K562 (cell line): ENCODE measurements at regions not wholly inside any gene's neighbourhood (a gene's known extent, or its start where the extent isn't known, plus 50 kb on each side); places are given as distances from the start of the nearest gene placed in this dataset.

ENCODE experiments used
- ATF1 ChIP-seq, 2 experiments: fragments of 450-650 bp in 1 of 2; IDR thresholded peaks; 2 replicates each; pipeline ENCODE4 v1.6.1; 2016; ENCODE audit warnings: missing compliant biosample characterization in 1 of 2, missing genetic modification characterization in 1 of 2
- CCAR2 ChIP-seq: fragments of 200-400 bp; formaldehyde crosslinking; IDR thresholded peaks from 2 replicates; pipeline ENCODE4 v1.6.1; 2017; ENCODE audit warnings: mild to moderate bottlenecking, low read depth, low read length
- CREBBP ChIP-seq: IDR thresholded peaks from one replicate; pipeline ENCODE4 v1.6.1; 2012; ENCODE audit warnings: low read depth, mild to moderate bottlenecking, control low read depth, inconsistent platforms, low read length
- ELF1 ChIP-seq: fragments of 200-800 bp; sonication (Bioruptor generic); IDR thresholded peaks from 2 replicates; pipeline ENCODE4 v1.6.1; 2016; ENCODE audit warnings: missing genetic modification characterization, missing compliant biosample characterization
- FOXJ2 ChIP-seq: fragments of 200-800 bp; sonication (Bioruptor generic); IDR thresholded peaks from 2 replicates; pipeline ENCODE4 v1.6.1; 2016; ENCODE audit warnings: missing genetic modification characterization, missing compliant biosample characterization
- GTF2E2 ChIP-seq: fragments of 200-800 bp; sonication (Bioruptor generic); IDR thresholded peaks from 2 replicates; pipeline ENCODE4 v1.6.1; 2016; ENCODE audit warnings: missing genetic modification characterization, missing compliant biosample characterization
- KAT7 ChIP-seq: sonication (generic); formaldehyde crosslinking; IDR thresholded peaks from 2 replicates; pipeline ENCODE4 v1.8.0; 2022; ENCODE audit warnings: missing genetic modification reagents, mild to moderate bottlenecking, borderline replicate concordance
- MLLT1 ChIP-seq, 2 experiments: fragments of 450-650 bp; IDR thresholded peaks; 2 replicates each; pipeline ENCODE4 v1.6.1; 2016
- NR0B1 ChIP-seq: fragments of 450-650 bp; IDR thresholded peaks from one replicate; pipeline ENCODE4 v1.6.1; 2018; ENCODE audit warnings: mild to moderate bottlenecking, moderate library complexity; ENCODE audit not compliant: partially characterized antibody
- SOX6 ChIP-seq: fragments of 450-650 bp; IDR thresholded peaks from 2 replicates; pipeline ENCODE4 v1.6.1; 2014; ENCODE audit warnings: mild to moderate bottlenecking
- SREBF2 ChIP-seq: sonication (generic); formaldehyde crosslinking; IDR thresholded peaks from 2 replicates; pipeline ENCODE4 v1.4.0; 2020; ENCODE audit warnings: mild to moderate bottlenecking, missing genetic modification reagents
- TCF7 ChIP-seq: sonication (generic); IDR thresholded peaks from 2 replicates; pipeline ENCODE4 v1.6.1; 2016; ENCODE audit warnings: antibody characterized with exemption, borderline replicate concordance
- THRB ChIP-seq: fragments of 450-650 bp; formaldehyde crosslinking; conservative IDR thresholded peaks from 2 replicates; pipeline ENCODE4 v1.4.0; 2022; ENCODE audit warnings: mild to moderate bottlenecking, missing genetic modification characterization
- ZNF232 ChIP-seq: sonication (generic); formaldehyde crosslinking; IDR thresholded peaks from 2 replicates; pipeline ENCODE4 v1.8.0; 2022; ENCODE audit warnings: mild to moderate bottlenecking, missing genetic modification reagents
- ZNF253 ChIP-seq: fragments of 250-450 bp; sonication (Bioruptor Pico); conservative IDR thresholded peaks from 2 replicates; pipeline ENCODE4 v1.6.1; 2021; ENCODE audit warnings: mild to moderate bottlenecking
- ZNF444 ChIP-seq: fragments of 250-450 bp; sonication (Bioruptor Pico); IDR thresholded peaks from 2 replicates; pipeline ENCODE4 v1.4.0; 2020; ENCODE audit warnings: mild to moderate bottlenecking, moderate library complexity
- TF ChIP-seq, protein P1 (sequence below): fragments of 450-650 bp; IDR thresholded peaks from 2 replicates; pipeline ENCODE4 v1.6.1; 2016
- TF ChIP-seq, protein P2 (sequence below): fragments of 250-450 bp; sonication (Bioruptor Pico); IDR thresholded peaks from 2 replicates; pipeline ENCODE4 v1.4.0; 2020
- TF ChIP-seq, protein P3 (sequence below), 2 experiments: IDR thresholded peaks; 2 replicates each; pipeline ENCODE4 v1.6.1; 2012; ENCODE audit warnings: improper control_type of control experiment in 2 of 2, low read depth in 2 of 2, low read length in 2 of 2, borderline replicate concordance in 1 of 2

- TF ChIP-seq, protein P1, sequence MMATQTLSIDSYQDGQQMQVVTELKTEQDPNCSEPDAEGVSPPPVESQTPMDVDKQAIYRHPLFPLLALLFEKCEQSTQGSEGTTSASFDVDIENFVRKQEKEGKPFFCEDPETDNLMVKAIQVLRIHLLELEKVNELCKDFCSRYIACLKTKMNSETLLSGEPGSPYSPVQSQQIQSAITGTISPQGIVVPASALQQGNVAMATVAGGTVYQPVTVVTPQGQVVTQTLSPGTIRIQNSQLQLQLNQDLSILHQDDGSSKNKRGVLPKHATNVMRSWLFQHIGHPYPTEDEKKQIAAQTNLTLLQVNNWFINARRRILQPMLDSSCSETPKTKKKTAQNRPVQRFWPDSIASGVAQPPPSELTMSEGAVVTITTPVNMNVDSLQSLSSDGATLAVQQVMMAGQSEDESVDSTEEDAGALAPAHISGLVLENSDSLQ, result no peak
- TF ChIP-seq CCAR2, result no peak
- no peak for TF ChIP-seq GTF2E2
- TF ChIP-seq, protein P2, sequence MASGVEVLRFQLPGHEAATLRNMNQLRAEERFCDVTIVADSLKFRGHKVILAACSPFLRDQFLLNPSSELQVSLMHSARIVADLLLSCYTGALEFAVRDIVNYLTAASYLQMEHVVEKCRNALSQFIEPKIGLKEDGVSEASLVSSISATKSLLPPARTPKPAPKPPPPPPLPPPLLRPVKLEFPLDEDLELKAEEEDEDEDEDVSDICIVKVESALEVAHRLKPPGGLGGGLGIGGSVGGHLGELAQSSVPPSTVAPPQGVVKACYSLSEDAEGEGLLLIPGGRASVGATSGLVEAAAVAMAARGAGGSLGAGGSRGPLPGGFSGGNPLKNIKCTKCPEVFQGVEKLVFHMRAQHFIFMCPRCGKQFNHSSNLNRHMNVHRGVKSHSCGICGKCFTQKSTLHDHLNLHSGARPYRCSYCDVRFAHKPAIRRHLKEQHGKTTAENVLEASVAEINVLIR, result peak; percentile 73
- TF ChIP-seq ZNF444, result no peak
- no peak for TF ChIP-seq NR0B1
- TF ChIP-seq ZNF232, result no peak
- no peak for TF ChIP-seq SOX6
- no peak for TF ChIP-seq MLLT1 (IDR thresholded peaks at IDR 0.05)
- TF ChIP-seq SREBF2, result no peak
- no peak for TF ChIP-seq ATF1 (CRISPR knock-in tag; IDR thresholded peaks at IDR 0.05)
- TF ChIP-seq ATF1 (tag; IDR thresholded peaks at IDR 0.05), result no peak
- TF ChIP-seq ZNF253 (CRISPR knock-in tag), result no peak
- 0 out of 2 replicates have a peak, but pooled peaks have one; percentile 21 for TF ChIP-seq THRB (CRISPR knock-in tag)
- no peak for TF ChIP-seq CREBBP
- TF ChIP-seq FOXJ2 (tag), result no peak
- TF ChIP-seq, protein P3, sequence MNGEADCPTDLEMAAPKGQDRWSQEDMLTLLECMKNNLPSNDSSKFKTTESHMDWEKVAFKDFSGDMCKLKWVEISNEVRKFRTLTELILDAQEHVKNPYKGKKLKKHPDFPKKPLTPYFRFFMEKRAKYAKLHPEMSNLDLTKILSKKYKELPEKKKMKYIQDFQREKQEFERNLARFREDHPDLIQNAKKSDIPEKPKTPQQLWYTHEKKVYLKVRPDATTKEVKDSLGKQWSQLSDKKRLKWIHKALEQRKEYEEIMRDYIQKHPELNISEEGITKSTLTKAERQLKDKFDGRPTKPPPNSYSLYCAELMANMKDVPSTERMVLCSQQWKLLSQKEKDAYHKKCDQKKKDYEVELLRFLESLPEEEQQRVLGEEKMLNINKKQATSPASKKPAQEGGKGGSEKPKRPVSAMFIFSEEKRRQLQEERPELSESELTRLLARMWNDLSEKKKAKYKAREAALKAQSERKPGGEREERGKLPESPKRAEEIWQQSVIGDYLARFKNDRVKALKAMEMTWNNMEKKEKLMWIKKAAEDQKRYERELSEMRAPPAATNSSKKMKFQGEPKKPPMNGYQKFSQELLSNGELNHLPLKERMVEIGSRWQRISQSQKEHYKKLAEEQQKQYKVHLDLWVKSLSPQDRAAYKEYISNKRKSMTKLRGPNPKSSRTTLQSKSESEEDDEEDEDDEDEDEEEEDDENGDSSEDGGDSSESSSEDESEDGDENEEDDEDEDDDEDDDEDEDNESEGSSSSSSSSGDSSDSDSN (IDR thresholded peaks at IDR 0.05; ENCODE audit: borderline replicate concordance in 1 of 2, low read depth in 2 of 2, low read length in 2 of 2), result no peak
- no peak for TF ChIP-seq ELF1 (tag)
- no peak for TF ChIP-seq TCF7
- no peak for TF ChIP-seq KAT7 (CRISPR knock-in tag)
These were observed 63.4 kb upstream of the NCOR2 start (continued) for GRCh38 chr12:124630791-124631313.
